ENCODE measurements at regions not wholly inside any gene's neighbourhood (a gene's known extent, or its start where the extent isn't known, plus 50 kb on each side); places are given as distances from the start of the nearest gene placed in this dataset.

GRCh38 chr6:170456886-170457698 lies 96.0 kb downstream of the PSMB1 start:
- Histone ChIP-seq H3K9me3 (no peaks in the 10 kb centered on the region), H3K36me3 (no peaks in the 10 kb centered on the region), H3K4me1 (no peaks in the 10 kb centered on the region), H3K27ac (no peak overlapping the region), H3K4me3 (no peak overlapping the region), H3K27me3 (no peaks in the 10 kb centered on the region)
- no peak for TF ChIP-seq POLR2A (IDR thresholded peaks at IDR 0.05)
- no peak for TF ChIP-seq CTCF (IDR thresholded peaks at IDR 0.05)
- no peak for DNase-seq
